ENCODE measurements at regions not wholly inside any gene's neighbourhood (a gene's known extent, or its start where the extent isn't known, plus 50 kb on each side); places are given as distances from the start of the nearest gene placed in this dataset.

DNA sequence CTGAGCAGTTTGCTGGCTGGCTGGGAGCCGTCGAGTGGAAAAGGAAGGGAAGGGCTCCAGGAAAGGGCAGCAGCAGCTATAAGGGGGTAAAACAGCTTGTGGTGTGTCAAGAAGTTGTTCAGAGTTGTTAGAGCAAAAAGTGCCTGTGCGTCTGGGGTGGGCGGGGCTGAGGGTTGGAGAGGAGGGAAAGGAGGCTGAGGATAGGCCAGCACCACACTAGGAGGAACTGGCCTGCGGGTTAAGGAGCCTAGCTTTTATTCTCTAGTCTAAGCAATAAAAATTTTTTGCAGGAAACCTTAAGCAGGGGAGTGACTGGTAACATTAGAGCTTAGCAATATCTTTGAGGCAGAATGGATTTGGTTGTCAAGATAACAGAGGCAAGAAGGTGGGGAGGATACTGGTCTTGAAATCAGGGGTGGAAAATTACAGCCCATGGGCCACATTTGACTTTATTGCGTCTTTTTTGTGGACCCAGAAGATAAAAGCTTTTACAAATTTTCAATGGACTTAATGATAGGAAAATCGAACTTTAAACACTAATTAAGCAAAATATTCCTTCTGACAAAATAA lies 134.5 kb upstream of the AADACL2 start:
- no peak overlapping the region for H3K4me3 Mint-ChIP-seq (ENCODE audit: low read depth)
- H3K36me3 Mint-ChIP-seq (ENCODE audit: insufficient read depth) = no peaks in the 10 kb centered on the region
- H3K27me3 Mint-ChIP-seq = no peaks in the 10 kb centered on the region
- H3K9me3 Mint-ChIP-seq (ENCODE audit: low read depth) = no peaks in the 10 kb centered on the region
- H3K27ac Mint-ChIP-seq = no peak overlapping the region
- H3K4me1 Mint-ChIP-seq (ENCODE audit: low read depth) = peaks cover 2% of the 10 kb centered on the region
- no peak for DNase-seq (ENCODE audit: low spot score, unreplicated experiment)
- TF ChIP-seq, protein P1, sequence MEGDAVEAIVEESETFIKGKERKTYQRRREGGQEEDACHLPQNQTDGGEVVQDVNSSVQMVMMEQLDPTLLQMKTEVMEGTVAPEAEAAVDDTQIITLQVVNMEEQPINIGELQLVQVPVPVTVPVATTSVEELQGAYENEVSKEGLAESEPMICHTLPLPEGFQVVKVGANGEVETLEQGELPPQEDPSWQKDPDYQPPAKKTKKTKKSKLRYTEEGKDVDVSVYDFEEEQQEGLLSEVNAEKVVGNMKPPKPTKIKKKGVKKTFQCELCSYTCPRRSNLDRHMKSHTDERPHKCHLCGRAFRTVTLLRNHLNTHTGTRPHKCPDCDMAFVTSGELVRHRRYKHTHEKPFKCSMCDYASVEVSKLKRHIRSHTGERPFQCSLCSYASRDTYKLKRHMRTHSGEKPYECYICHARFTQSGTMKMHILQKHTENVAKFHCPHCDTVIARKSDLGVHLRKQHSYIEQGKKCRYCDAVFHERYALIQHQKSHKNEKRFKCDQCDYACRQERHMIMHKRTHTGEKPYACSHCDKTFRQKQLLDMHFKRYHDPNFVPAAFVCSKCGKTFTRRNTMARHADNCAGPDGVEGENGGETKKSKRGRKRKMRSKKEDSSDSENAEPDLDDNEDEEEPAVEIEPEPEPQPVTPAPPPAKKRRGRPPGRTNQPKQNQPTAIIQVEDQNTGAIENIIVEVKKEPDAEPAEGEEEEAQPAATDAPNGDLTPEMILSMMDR (IDR thresholded peaks at IDR 0.05; ENCODE audit: unreplicated experiment) = no peak

DNA sequence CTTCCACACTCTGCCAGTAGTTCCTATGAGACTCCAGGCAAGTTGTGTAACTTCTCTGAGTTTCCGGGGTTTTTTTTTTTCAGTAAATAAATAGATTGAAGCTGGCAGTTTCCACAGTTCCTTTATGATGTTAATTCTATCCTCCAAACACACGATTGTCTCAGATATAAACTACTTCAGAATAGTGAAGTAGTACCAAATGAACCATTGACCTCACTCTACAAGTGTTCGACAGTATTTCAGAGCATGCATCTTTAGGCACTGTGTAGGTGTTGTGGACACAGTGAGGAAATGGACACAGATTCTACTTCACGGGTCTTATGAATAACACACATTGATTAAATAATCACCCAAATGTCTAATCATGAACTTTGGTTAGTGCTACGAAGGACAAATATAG lies 136.1 kb upstream of the IGSF10 start:
- Mint-ChIP-seq H3K9me3 (ENCODE audit: low read depth) (no peaks in the 10 kb centered on the region), H3K4me3 (ENCODE audit: low read depth) (no peak overlapping the region), H3K36me3 (ENCODE audit: insufficient read depth) (no peaks in the 10 kb centered on the region), H3K27ac (no peak overlapping the region), H3K27me3 (no peaks in the 10 kb centered on the region), H3K4me1 (ENCODE audit: low read depth) (peaks cover 2% of the 10 kb centered on the region)
- DNase-seq (ENCODE audit: low spot score, unreplicated experiment) = no peak
- TF ChIP-seq, protein P1 (IDR thresholded peaks at IDR 0.05; ENCODE audit: unreplicated experiment) = no peak

DNA sequence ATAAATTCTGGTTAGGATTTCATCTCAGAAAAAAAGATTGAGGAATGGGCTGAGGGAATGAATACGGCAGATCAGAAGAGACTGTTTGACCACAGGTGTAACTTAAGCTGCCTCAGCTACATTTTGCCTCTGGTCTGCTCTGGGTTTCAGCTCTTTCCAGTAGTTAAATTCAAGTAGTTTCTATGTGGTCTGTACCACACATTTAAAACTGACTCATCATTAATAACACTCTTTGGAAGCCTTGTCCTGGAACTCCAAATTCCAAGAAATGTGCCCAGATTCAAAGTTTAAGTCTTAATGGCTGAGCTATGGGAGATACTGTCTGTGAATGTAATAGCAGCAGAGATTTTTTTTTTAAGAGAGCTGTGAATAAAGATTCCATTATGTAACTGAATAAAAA lies 133.1 kb upstream of the IGSF10 start:
- Mint-ChIP-seq H3K4me3 (ENCODE audit: low read depth) (no peak overlapping the region), H3K27ac (no peak overlapping the region)
- TF ChIP-seq, protein P1 (IDR thresholded peaks at IDR 0.05; ENCODE audit: unreplicated experiment) = no peak

DNA sequence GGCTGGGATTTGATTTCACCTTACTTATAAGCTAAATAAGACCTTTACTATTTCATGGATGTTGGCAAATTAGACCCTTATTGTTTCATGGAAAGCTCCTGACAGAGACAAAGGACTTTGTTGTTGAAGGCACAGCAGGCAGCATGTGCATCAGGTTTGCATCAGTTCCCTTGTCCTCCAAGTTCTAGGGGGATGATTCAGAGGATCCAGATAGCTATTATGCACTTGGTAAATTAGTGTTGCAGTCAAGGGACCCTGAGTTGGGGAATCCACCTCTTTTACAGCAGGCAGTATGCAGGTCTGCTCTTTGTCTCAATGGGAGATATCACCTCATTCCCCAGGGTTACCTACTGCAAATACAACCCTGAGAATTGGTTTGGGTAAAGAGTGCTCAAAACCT lies 131.4 kb upstream of the IGSF10 start:
- Mint-ChIP-seq H3K4me3 (ENCODE audit: low read depth) (no peak overlapping the region), H3K27me3 (no peaks in the 10 kb centered on the region), H3K27ac (no peak overlapping the region), H3K36me3 (ENCODE audit: insufficient read depth) (no peaks in the 10 kb centered on the region), H3K4me1 (ENCODE audit: low read depth) (no peaks in the 10 kb centered on the region), H3K9me3 (ENCODE audit: low read depth) (no peaks in the 10 kb centered on the region)
- TF ChIP-seq, protein P1 (IDR thresholded peaks at IDR 0.05; ENCODE audit: unreplicated experiment) = no peak
- DNase-seq (ENCODE audit: low spot score, unreplicated experiment) = no peak

More for the DNA sequence above, 133.1 kb upstream of the IGSF10 start:
- Mint-ChIP-seq H3K4me1 (ENCODE audit: low read depth) (no peaks in the 10 kb centered on the region), H3K9me3 (ENCODE audit: low read depth) (no peaks in the 10 kb centered on the region), H3K27me3 (no peaks in the 10 kb centered on the region), H3K36me3 (ENCODE audit: insufficient read depth) (no peaks in the 10 kb centered on the region)
- DNase-seq (ENCODE audit: low spot score, unreplicated experiment) = no peak

DNA sequence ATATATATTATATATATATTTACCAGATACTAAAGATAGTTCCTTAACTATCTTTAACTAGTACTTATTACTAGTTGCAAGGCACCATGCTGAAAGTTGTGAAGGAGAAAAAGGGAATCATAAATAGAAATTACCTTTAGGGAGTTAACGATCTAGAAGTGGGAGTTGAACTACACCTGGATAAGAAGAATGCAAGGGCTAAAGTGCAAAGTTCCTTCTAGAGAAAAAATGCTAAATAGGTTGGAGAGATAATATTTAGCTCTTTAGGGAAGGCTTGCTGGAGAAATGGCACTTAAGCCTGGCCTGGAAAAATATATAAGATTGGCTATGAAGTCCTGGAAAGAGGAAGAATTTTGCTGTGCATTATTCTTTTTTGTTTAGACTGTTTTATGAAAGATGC lies 130.6 kb upstream of the IGSF10 start:
- Mint-ChIP-seq H3K36me3 (ENCODE audit: insufficient read depth) (no peaks in the 10 kb centered on the region), H3K4me1 (ENCODE audit: low read depth) (no peaks in the 10 kb centered on the region), H3K27ac (no peak overlapping the region), H3K27me3 (no peaks in the 10 kb centered on the region), H3K4me3 (ENCODE audit: low read depth) (no peak overlapping the region), H3K9me3 (ENCODE audit: low read depth) (no peaks in the 10 kb centered on the region)
- DNase-seq (ENCODE audit: low spot score, unreplicated experiment) = no peak
- TF ChIP-seq, protein P1 (IDR thresholded peaks at IDR 0.05; ENCODE audit: unreplicated experiment) = no peak
